Hepatocyte (in vitro differentiated cells): ENCODE measurements at regions not wholly inside any gene's neighbourhood (a gene's known extent, or its start where the extent isn't known, plus 50 kb on each side); places are given as distances from the start of the nearest gene placed in this dataset.
"Not testable (repeated sequence)": the region's sequence is repeated elsewhere in the genome, so short reads cannot be mapped to it uniquely, and the experiment has no call there.

Experiments
- DNase-seq: peaks from one replicate; pipeline ENCODE4 v3.0.0-alpha.2; 2016; ENCODE audit warnings: low spot score
- H2AFZ ChIP-seq: fragments of 200-600 bp; sonication (generic); 2 replicates; pipeline ENCODE4 v1.6.0; 2016; ENCODE audit warnings: antibody characterized with exemption, mild to moderate bottlenecking
- H3K27ac ChIP-seq: fragments of 200-600 bp; sonication (generic); 2 replicates; pipeline ENCODE4 v1.5.1; 2016; ENCODE audit warnings: mild to moderate bottlenecking
- H3K27me3 ChIP-seq: fragments of 200-600 bp; sonication (generic); 2 replicates; pipeline ENCODE4 v1.6.1; 2016
- H3K36me3 ChIP-seq: fragments of 200-600 bp; sonication (generic); replicated peaks from 2 replicates; pipeline ENCODE4 v1.5.1; 2016; ENCODE audit warnings: low read depth; ENCODE audit not compliant: insufficient read depth
- H3K4me1 ChIP-seq: fragments of 200-600 bp; sonication (generic); 2 replicates; pipeline ENCODE4 v1.5.1; 2016; ENCODE audit warnings: mild to moderate bottlenecking, moderate library complexity; ENCODE audit not compliant: insufficient read depth
- H3K4me2 ChIP-seq: fragments of 200-600 bp; sonication (generic); 2 replicates; pipeline ENCODE4 v1.6.0; 2016
- H3K4me3 ChIP-seq: fragments of 200-600 bp; sonication (generic); 2 replicates; pipeline ENCODE4 v1.5.1; 2016; ENCODE audit warnings: mild to moderate bottlenecking
- H3K79me2 ChIP-seq: fragments of 200-600 bp; sonication (generic); 2 replicates; pipeline ENCODE4 v1.6.0; 2017; ENCODE audit warnings: mild to moderate bottlenecking
- H3K9me2 ChIP-seq: fragments of 200-600 bp; sonication (generic); replicated peaks from 2 replicates; pipeline ENCODE4 v1.6.0; 2017; ENCODE audit warnings: mild to moderate bottlenecking; ENCODE audit not compliant: insufficient read depth
- H3K9me3 ChIP-seq: fragments of 200-600 bp; sonication (generic); 2 replicates; pipeline ENCODE4 v1.5.1; 2016; ENCODE audit warnings: low read depth, mild to moderate bottlenecking
- H4K20me1 ChIP-seq: fragments of 200-600 bp; sonication (generic); 2 replicates; pipeline ENCODE4 v1.6.0; 2016; ENCODE audit warnings: mild to moderate bottlenecking; ENCODE audit not compliant: insufficient read depth, poor library complexity, severe bottlenecking
- CTCF ChIP-seq: fragments of 200-600 bp; sonication (generic); IDR thresholded peaks from 2 replicates; pipeline ENCODE4 v1.5.1; 2016; ENCODE audit warnings: antibody characterized with exemption, mild to moderate bottlenecking; ENCODE audit not compliant: poor library complexity
- EZH2 ChIP-seq: fragments of 200-600 bp; sonication (generic); IDR thresholded peaks from 2 replicates; pipeline ENCODE4 v1.6.1; 2016; ENCODE audit warnings: antibody characterized with exemption, mild to moderate bottlenecking, borderline replicate concordance
- EZH2phosphoT487 ChIP-seq: fragments of 200-600 bp; sonication (generic); IDR thresholded peaks from one replicate; pipeline ENCODE4 v1.6.1; 2018; ENCODE audit warnings: antibody characterized with exemption, mild to moderate bottlenecking, low read depth, moderate library complexity; ENCODE audit not compliant: unreplicated experiment, severe bottlenecking
- WGBS: methylation state at CpG from one replicate; pipeline ENCODE4 v1.1.6; 2016; ENCODE audit warnings: low lambda C conversion rate; ENCODE audit errors: missing lambda C conversion rate; 5-methylcytosine and 5-hydroxymethylcytosine counted together

- Histone ChIP-seq H3K79me2 (no peaks in the 10 kb centered on the region), H3K9me2 (no peaks in the 10 kb centered on the region), H4K20me1 (no peaks in the 10 kb centered on the region), H3K36me3 (no peaks in the 10 kb centered on the region), H3K27me3 (no peaks in the 10 kb centered on the region), H2AFZ (no peak overlapping the region), H3K4me3 (no peak overlapping the region), H3K4me2 (no peak overlapping the region), H3K9me3 (peaks cover 6% of the 10 kb centered on the region), H3K4me1 (no peaks in the 10 kb centered on the region), H3K27ac (no peak overlapping the region)
- TF ChIP-seq EZH2phosphoT487 (no peak), EZH2 (no peak), CTCF (no peak)
- 94% methylated on average over 3 of the region's 3 CpGs for WGBS
- no peak for DNase-seq
These were observed 353.3 kb upstream of the ARID1B start for GRCh38 chr6:156423829-156424228.

DNA sequence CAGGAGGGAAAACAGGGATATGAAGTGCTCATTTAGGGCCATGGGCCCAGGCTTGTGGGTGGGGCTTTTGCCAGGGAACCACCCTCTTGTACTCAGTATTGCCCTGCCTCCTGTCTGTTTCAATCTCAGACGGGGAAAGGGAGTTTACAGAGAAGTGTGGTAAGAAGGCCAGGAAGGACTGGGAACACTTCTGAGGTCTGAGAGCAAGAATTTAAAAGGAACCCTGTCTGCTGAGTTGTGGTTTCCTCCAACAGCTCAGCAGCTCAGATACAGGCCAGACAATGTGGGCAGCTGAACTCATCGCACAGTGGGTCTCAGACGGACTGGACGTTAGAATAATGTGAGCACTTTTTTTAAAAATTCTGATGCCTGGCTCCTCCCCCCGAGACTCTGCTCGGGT lies 354.1 kb upstream of the ARID1B start:
- no peaks in the 10 kb centered on the region for H4K20me1 ChIP-seq
- 97% methylated on average over 6 of the region's 6 CpGs for WGBS

GRCh38 chr6:156421933-156422332 lies 355.2 kb upstream of the ARID1B start:
- Histone ChIP-seq H3K27ac (peak overlapping the region; percentile 78), H3K9me3 (peaks cover 6% of the 10 kb centered on the region), H3K4me3 (no peak overlapping the region), H3K4me1 (no peaks in the 10 kb centered on the region), H3K79me2 (no peaks in the 10 kb centered on the region), H4K20me1 (no peaks in the 10 kb centered on the region), H2AFZ (no peak overlapping the region), H3K9me2 (no peaks in the 10 kb centered on the region), H3K4me2 (no peak overlapping the region), H3K36me3 (no peaks in the 10 kb centered on the region), H3K27me3 (no peaks in the 10 kb centered on the region)
- WGBS = 58% methylated on average over 2 of the region's 2 CpGs
- peak; percentile 46 for DNase-seq
- TF ChIP-seq EZH2phosphoT487 (no peak), EZH2 (no peak), CTCF (no peak)

More for the DNA sequence above, 354.1 kb upstream of the ARID1B start:
- TF ChIP-seq CTCF = no peak
- TF ChIP-seq EZH2 = no peak
- no peak for TF ChIP-seq EZH2phosphoT487
- Histone ChIP-seq H3K4me2 (no peak overlapping the region), H3K27ac (no peak overlapping the region), H3K9me2 (no peaks in the 10 kb centered on the region), H3K79me2 (no peaks in the 10 kb centered on the region), H3K27me3 (no peaks in the 10 kb centered on the region), H3K4me1 (no peaks in the 10 kb centered on the region), H3K36me3 (no peaks in the 10 kb centered on the region), H3K9me3 (peaks cover 6% of the 10 kb centered on the region), H3K4me3 (no peak overlapping the region), H2AFZ (no peak overlapping the region)
- no peak for DNase-seq

- not testable (repeated sequence) for H3K79me2 ChIP-seq, H3K4me1 ChIP-seq, H3K4me2 ChIP-seq, H4K20me1 ChIP-seq, H3K4me3 ChIP-seq, H3K9me2 ChIP-seq, H2AFZ ChIP-seq, H3K36me3 ChIP-seq, DNase-seq, H3K9me3 ChIP-seq, H3K27me3 ChIP-seq
- peak overlapping the region; percentile 78 for H3K27ac ChIP-seq
- 51% methylated on average over 5 of the region's 5 CpGs for WGBS
These were observed 355.9 kb upstream of the ARID1B start for GRCh38 chr6:156421301-156421700.
